ENCODE measurements at regions not wholly inside any gene's neighbourhood (a gene's known extent, or its start where the extent isn't known, plus 50 kb on each side); places are given as distances from the start of the nearest gene placed in this dataset.

DNA sequence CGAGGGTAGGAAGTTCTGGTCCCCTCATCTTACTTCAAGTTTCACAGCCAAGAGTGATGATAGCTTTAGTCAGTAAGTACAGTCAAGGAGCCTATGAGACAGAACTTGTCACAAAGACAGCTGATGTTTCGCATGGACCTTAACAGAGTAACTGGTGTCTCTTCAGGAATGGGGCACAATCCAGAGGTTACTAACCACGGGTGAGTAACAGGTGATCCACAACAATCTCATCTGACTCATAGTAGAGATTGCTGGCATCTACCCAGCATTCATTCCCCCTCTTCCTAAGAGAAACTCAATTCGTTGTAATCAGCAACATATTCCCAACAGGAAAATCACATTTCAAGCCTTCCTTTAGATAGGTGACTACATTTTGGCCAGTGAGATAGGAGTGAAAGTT is 126.7 kb downstream of the SNX18 start:
- peak overlapping the region in 8 of 9 donors; percentile 40 to 99 (median 86) for H3K27ac Mint-ChIP-seq
- H3K4me3 Mint-ChIP-seq, result peak overlapping the region in 3 of 10 donors; percentile 20 to 80 (median 29)

DNA sequence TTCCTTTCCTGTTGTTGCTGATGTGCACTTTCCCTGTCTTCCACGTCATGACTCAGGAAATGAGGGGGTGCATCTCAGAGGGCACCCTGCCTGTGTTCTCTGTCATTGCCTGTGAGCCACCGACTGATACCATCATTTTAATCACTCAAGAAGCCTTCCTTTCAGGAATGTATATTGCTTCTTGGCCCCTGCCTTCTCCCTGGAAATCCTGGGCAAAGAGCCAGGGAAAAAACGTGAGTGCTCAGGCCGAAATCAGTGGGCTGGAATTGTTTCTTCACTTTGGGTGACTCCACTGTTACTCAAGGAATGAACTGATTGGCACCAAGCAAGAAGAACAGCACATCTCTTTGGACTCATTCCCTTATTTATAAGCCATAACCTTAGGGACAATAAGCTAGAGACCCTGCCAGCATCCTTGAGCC is 126.1 kb downstream of the SNX18 start:
- ChIA-PET POLR2A (interaction anchor here (1.0 to 1.1 kb wide), 3 partner anchors 20 to 126 kb away, joined by 4 to 8 read pairs (median 4); partner anchors contain the start of gene SNX18), CTCF (interaction anchor here (1.5 kb wide), 2 partner anchors 153 to 201 kb away, joined by 3 to 5 read pairs; no protein-coding TSS in a partner anchor)
- H3K27me3 Mint-ChIP-seq, result no peaks in the 10 kb centered on the region
- H3K27me3 ChIP-seq (ENCODE audit: control insufficient read depth in 2 of 2, insufficient read depth in 2 of 2, low read length in 2 of 2), result no peaks in the 10 kb centered on the region
- no peak overlapping the region for H3K4me3 ChIP-seq (ENCODE audit: low read length)
- H3K36me3 ChIP-seq (ENCODE audit: control insufficient read depth in 2 of 3, insufficient read depth in 3 of 3, low read length in 3 of 3), result no peaks in the 10 kb centered on the region
- no peak overlapping the region for H3K27ac ChIP-seq (ENCODE audit: low read depth, low read length)
- peaks cover 0 to 11% (median 4%) of the 10 kb centered on the region in 11 donors for H3K9me3 Mint-ChIP-seq
- ATAC-seq (no peak), DNase-seq (no peak)
- H3K4me1 ChIP-seq (ENCODE audit: control insufficient read depth in 2 of 2, insufficient read depth in 2 of 2, low read length in 2 of 2), result peaks cover 44 to 51% of the 10 kb centered on the region in 2 donors
- H3K36me3 Mint-ChIP-seq, result peaks cover 0 to 14% (median 8%) of the 10 kb centered on the region in 5 donors
- H3K4me3 Mint-ChIP-seq, result peak overlapping the region in 5 of 10 donors; percentile 5 to 80 (median 29)
- intact Hi-C loops (cut with micrococcal nuclease), result loop anchor here in 1 of 2 donors (10.0 kb wide), 1 partner anchor 201 kb away; no protein-coding TSS in a partner anchor
- peaks cover 41 to 75% (median 58%) of the 10 kb centered on the region in 7 donors for H3K4me1 Mint-ChIP-seq
- peak overlapping the region in 6 of 9 donors; percentile 25 to 99 (median 77) for H3K27ac Mint-ChIP-seq
- no peaks in the 10 kb centered on the region for H3K9me3 ChIP-seq (ENCODE audit: control insufficient read depth in 2 of 3, low read length in 3 of 3)

More for the DNA sequence above, 126.7 kb downstream of the SNX18 start:
- DNase-seq (no peak), ATAC-seq (no peak)
- Mint-ChIP-seq H3K9me3 (peaks cover 0 to 11% (median 4%) of the 10 kb centered on the region in 11 donors), H3K36me3 (peaks cover 0 to 14% (median 8%) of the 10 kb centered on the region in 5 donors), H3K4me1 (peaks cover 41 to 71% (median 58%) of the 10 kb centered on the region in 7 donors), H3K27me3 (no peaks in the 10 kb centered on the region)
- Histone ChIP-seq H3K9me3 (ENCODE audit: control insufficient read depth in 2 of 3, low read length in 3 of 3) (no peaks in the 10 kb centered on the region), H3K4me1 (ENCODE audit: control insufficient read depth in 2 of 2, insufficient read depth in 2 of 2, low read length in 2 of 2) (peaks cover 44 to 48% of the 10 kb centered on the region in 2 donors), H3K36me3 (ENCODE audit: control insufficient read depth in 2 of 3, insufficient read depth in 3 of 3, low read length in 3 of 3) (no peaks in the 10 kb centered on the region), H3K4me3 (ENCODE audit: low read length) (no peak overlapping the region), H3K27ac (ENCODE audit: low read depth, low read length) (no peak overlapping the region), H3K27me3 (ENCODE audit: control insufficient read depth in 2 of 2, insufficient read depth in 2 of 2, low read length in 2 of 2) (no peaks in the 10 kb centered on the region)
- ChIA-PET CTCF (interaction anchor here (1.5 kb wide), 2 partner anchors 154 to 201 kb away, joined by 3 to 5 read pairs; no protein-coding TSS in a partner anchor), POLR2A (interaction anchor here (1.0 to 1.3 kb wide), 4 partner anchors 20 to 127 kb away, joined by 3 to 8 read pairs (median 4); partner anchors contain the start of gene SNX18)
- intact Hi-C loops (cut with micrococcal nuclease), result loop anchor here in 1 of 2 donors (10.0 kb wide), 1 partner anchor 201 kb away; no protein-coding TSS in a partner anchor

DNA sequence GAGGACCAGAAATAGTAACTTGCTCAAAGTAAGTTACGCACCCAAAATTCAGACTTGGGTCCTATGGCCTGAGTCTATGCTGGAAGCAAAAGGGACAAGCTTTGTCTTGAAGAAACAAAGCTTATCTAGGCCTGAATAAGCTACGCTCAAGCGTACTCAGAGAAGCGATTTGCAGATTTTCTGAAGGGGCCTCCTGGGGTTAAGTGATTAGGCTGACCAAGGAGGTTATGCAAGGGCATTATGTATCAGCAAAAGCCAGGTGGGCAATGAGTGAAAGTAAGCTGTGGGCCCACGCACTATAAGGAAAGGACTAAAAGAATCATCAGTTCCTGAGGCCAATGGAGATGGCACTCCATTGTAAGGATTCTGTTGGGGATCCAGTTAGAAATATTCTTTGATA is 122.1 kb downstream of the SNX18 start:
- H3K4me3 Mint-ChIP-seq, result no peak overlapping the region
- peaks cover 14 to 62% (median 42%) of the 10 kb centered on the region in 7 donors for H3K4me1 Mint-ChIP-seq
- H3K27me3 Mint-ChIP-seq, result no peaks in the 10 kb centered on the region
- H3K36me3 Mint-ChIP-seq, result peaks cover 0 to 7% (median 0%) of the 10 kb centered on the region in 5 donors
- no peaks in the 10 kb centered on the region for H3K36me3 ChIP-seq (ENCODE audit: control insufficient read depth in 2 of 3, insufficient read depth in 3 of 3, low read length in 3 of 3)
- no peak overlapping the region for H3K27ac ChIP-seq (ENCODE audit: low read depth, low read length)
- ATAC-seq (no peak), DNase-seq (no peak)
- peaks cover 23 to 29% of the 10 kb centered on the region in 2 donors for H3K4me1 ChIP-seq (ENCODE audit: control insufficient read depth in 2 of 2, insufficient read depth in 2 of 2, low read length in 2 of 2)
- H3K27ac Mint-ChIP-seq, result no peak overlapping the region
- POLR2A ChIA-PET, result interaction anchor here (0.6 to 1.9 kb wide), 3 partner anchors 12 to 158 kb away, joined by 3 to 5 read pairs (median 4); no protein-coding TSS in a partner anchor
- H3K9me3 ChIP-seq (ENCODE audit: control insufficient read depth in 2 of 3, low read length in 3 of 3), result no peaks in the 10 kb centered on the region
- intact Hi-C loops (cut with micrococcal nuclease), result loop anchor here in 1 of 2 donors (10.0 kb wide), 1 partner anchor 205 kb away; no protein-coding TSS in a partner anchor
- peaks cover 0 to 4% (median 0%) of the 10 kb centered on the region in 11 donors for H3K9me3 Mint-ChIP-seq
- CTCF ChIA-PET, result interaction anchor here (1.1 kb wide), 1 partner anchor 12 kb away, joined by 3 read pairs; no protein-coding TSS in a partner anchor
- H3K27me3 ChIP-seq (ENCODE audit: control insufficient read depth in 2 of 2, insufficient read depth in 2 of 2, low read length in 2 of 2), result no peaks in the 10 kb centered on the region
- H3K4me3 ChIP-seq (ENCODE audit: low read length), result no peak overlapping the region

DNA sequence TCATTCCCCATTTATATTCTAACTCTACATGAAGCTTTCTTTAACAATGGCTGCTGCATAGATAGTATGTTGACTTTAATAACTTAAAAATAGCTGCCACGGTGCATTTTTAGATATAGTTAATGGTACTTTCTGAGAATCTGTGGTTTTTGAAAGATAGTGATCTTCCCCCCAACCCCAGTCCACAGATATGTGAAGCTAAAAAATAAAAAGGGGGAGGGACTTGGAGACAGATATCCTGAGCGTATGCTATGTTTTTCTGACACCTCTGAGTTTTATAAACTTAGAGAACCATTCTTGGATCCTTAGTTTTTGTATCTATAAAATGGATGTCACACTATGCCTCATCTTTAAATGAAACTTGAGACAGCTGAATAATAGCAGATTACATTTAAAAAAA is 120.5 kb downstream of the SNX18 start:
- peak overlapping the region in 3 of 9 donors; percentile 7 to 37 (median 19) for H3K27ac Mint-ChIP-seq
- no peak overlapping the region for H3K27ac ChIP-seq (ENCODE audit: low read depth, low read length)
- peaks cover 0 to 4% (median 0%) of the 10 kb centered on the region in 5 donors for H3K36me3 Mint-ChIP-seq
- H3K4me1 Mint-ChIP-seq, result peaks cover 0 to 47% (median 29%) of the 10 kb centered on the region in 7 donors
- H3K36me3 ChIP-seq (ENCODE audit: control insufficient read depth in 2 of 3, insufficient read depth in 3 of 3, low read length in 3 of 3), result no peaks in the 10 kb centered on the region
- POLR2A ChIA-PET, result interaction anchor here (0.6 to 1.4 kb wide), 4 partner anchors 8 to 120 kb away, joined by 3 to 5 read pairs (median 4); partner anchors contain the start of gene SNX18
- peak overlapping the region in 7 of 10 donors; percentile 1 to 58 (median 34) for H3K4me3 Mint-ChIP-seq
- DNase-seq (peak in 3 of 9 donors; percentile 9 to 31 (median 20)), ATAC-seq (peak; percentile 51)
- no peak overlapping the region for H3K4me3 ChIP-seq (ENCODE audit: low read length)
- H3K9me3 Mint-ChIP-seq, result peaks cover 0 to 4% (median 0%) of the 10 kb centered on the region in 11 donors
- no peaks in the 10 kb centered on the region for H3K27me3 ChIP-seq (ENCODE audit: control insufficient read depth in 2 of 2, insufficient read depth in 2 of 2, low read length in 2 of 2)
- intact Hi-C loops (cut with micrococcal nuclease), result loop anchor here in 1 of 2 donors (1.0 kb wide), 1 partner anchor 8 kb away; no protein-coding TSS in a partner anchor
- CTCF ChIA-PET, result interaction anchor here (0.6 to 1.3 kb wide), 4 partner anchors 9 to 207 kb away, joined by 4 to 7 read pairs (median 4); no protein-coding TSS in a partner anchor
- H3K4me1 ChIP-seq (ENCODE audit: control insufficient read depth in 2 of 2, insufficient read depth in 2 of 2, low read length in 2 of 2), result peaks cover 10 to 18% of the 10 kb centered on the region in 2 donors
- H3K27me3 Mint-ChIP-seq, result no peaks in the 10 kb centered on the region
- H3K9me3 ChIP-seq (ENCODE audit: control insufficient read depth in 2 of 3, low read length in 3 of 3), result no peaks in the 10 kb centered on the region

DNA sequence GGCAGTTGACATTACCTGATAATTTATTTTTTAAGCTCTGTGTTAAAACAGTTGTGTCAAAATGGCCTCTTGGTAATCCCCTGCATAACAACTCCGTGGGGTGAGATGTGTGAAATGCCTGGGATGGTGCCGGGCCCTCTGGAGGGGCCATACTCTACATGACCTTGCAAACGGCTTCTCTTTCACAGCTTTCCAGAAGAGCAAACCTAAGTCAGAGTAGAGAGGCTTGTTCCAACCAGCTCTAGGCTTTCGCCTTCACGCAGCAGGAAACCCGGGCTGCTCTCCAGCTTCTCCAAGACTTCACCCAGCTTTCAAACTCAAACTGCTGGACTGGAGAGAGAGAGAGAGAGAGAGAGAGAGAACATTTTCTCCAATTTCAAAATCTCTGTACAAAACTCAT is 120.1 kb downstream of the SNX18 start:
- peaks cover 10 to 18% of the 10 kb centered on the region in 2 donors for H3K4me1 ChIP-seq (ENCODE audit: control insufficient read depth in 2 of 2, insufficient read depth in 2 of 2, low read length in 2 of 2)
- H3K4me1 Mint-ChIP-seq, result peaks cover 0 to 43% (median 28%) of the 10 kb centered on the region in 7 donors

DNA sequence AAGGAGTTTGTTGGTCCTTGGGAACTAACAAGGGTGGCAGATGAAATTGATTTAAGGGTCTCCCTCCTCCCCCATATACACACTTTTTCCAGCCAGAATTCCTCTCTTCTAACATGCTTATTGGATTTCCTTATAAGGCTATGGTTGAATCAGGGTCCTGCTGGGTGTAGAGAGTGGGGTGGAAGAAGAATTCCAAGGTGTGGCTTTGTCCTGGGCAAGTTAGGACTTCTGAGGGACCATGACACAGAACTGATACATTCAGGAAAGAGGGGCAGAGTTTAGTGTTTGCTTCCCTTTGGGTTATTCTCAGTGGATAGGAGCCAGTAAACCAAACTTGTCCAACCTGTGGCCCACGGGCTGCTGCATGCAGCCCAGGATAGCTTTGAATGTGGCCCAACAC is 116.5 kb downstream of the SNX18 start:
- CTCF ChIA-PET, result no interaction called here
- POLR2A ChIA-PET, result interaction anchor here (0.6 to 1.1 kb wide), 3 partner anchors 9 to 15 kb away, joined by 3 read pairs; no protein-coding TSS in a partner anchor

More for the DNA sequence above, 120.1 kb downstream of the SNX18 start:
- Histone ChIP-seq H3K36me3 (ENCODE audit: control insufficient read depth in 2 of 3, insufficient read depth in 3 of 3, low read length in 3 of 3) (no peaks in the 10 kb centered on the region), H3K9me3 (ENCODE audit: control insufficient read depth in 2 of 3, low read length in 3 of 3) (no peaks in the 10 kb centered on the region), H3K27me3 (ENCODE audit: control insufficient read depth in 2 of 2, insufficient read depth in 2 of 2, low read length in 2 of 2) (no peaks in the 10 kb centered on the region), H3K4me3 (ENCODE audit: low read length) (no peak overlapping the region), H3K27ac (ENCODE audit: low read depth, low read length) (no peak overlapping the region)
- H3K4me3 Mint-ChIP-seq, result peak overlapping the region in 4 of 10 donors; percentile 34 to 58 (median 40)
- DNase-seq (no peak), ATAC-seq (no peak)
- peak overlapping the region in 1 of 9 donors; percentile 37 for H3K27ac Mint-ChIP-seq
- no peaks in the 10 kb centered on the region for H3K27me3 Mint-ChIP-seq
- intact Hi-C loops (cut with micrococcal nuclease), result loop anchor here in 1 of 2 donors (1.0 kb wide), 1 partner anchor 9 kb away; no protein-coding TSS in a partner anchor
- peaks cover 0 to 4% (median 0%) of the 10 kb centered on the region in 11 donors for H3K9me3 Mint-ChIP-seq
- POLR2A ChIA-PET, result interaction anchor here (0.6 to 1.4 kb wide), 4 partner anchors 8 to 120 kb away, joined by 4 to 5 read pairs (median 4); partner anchors contain the start of gene SNX18
- peaks cover 0 to 4% (median 0%) of the 10 kb centered on the region in 5 donors for H3K36me3 Mint-ChIP-seq
- CTCF ChIA-PET, result interaction anchor here (0.6 to 1.3 kb wide), 4 partner anchors 8 to 207 kb away, joined by 4 to 7 read pairs (median 4); no protein-coding TSS in a partner anchor

More for the DNA sequence above, 116.5 kb downstream of the SNX18 start:
- peaks cover 0 to 16% (median 4%) of the 10 kb centered on the region in 5 donors for H3K36me3 Mint-ChIP-seq
- H3K4me3 Mint-ChIP-seq, result no peak overlapping the region
- intact Hi-C loops (cut with micrococcal nuclease), result no loop called here
- H3K27me3 ChIP-seq (ENCODE audit: control insufficient read depth in 2 of 2, insufficient read depth in 2 of 2, low read length in 2 of 2), result no peaks in the 10 kb centered on the region
- no peak overlapping the region for H3K27ac ChIP-seq (ENCODE audit: low read depth, low read length)
- no peak for DNase-seq
- no peaks in the 10 kb centered on the region for H3K9me3 ChIP-seq (ENCODE audit: control insufficient read depth in 2 of 3, low read length in 3 of 3)
- no peak for ATAC-seq
- H3K9me3 Mint-ChIP-seq, result peaks cover 0 to 13% (median 4%) of the 10 kb centered on the region in 11 donors
- peaks cover 0 to 32% (median 24%) of the 10 kb centered on the region in 7 donors for H3K4me1 Mint-ChIP-seq
- peaks cover 10 to 18% of the 10 kb centered on the region in 2 donors for H3K4me1 ChIP-seq (ENCODE audit: control insufficient read depth in 2 of 2, insufficient read depth in 2 of 2, low read length in 2 of 2)
- no peaks in the 10 kb centered on the region for H3K27me3 Mint-ChIP-seq
- no peak overlapping the region for H3K4me3 ChIP-seq (ENCODE audit: low read length)
- H3K27ac Mint-ChIP-seq, result no peak overlapping the region
- H3K36me3 ChIP-seq (ENCODE audit: control insufficient read depth in 2 of 3, insufficient read depth in 3 of 3, low read length in 3 of 3), result no peaks in the 10 kb centered on the region
